ENCODE measurements at regions not wholly inside any gene's neighbourhood (a gene's known extent, or its start where the extent isn't known, plus 50 kb on each side); places are given as distances from the start of the nearest gene placed in this dataset.

DNA sequence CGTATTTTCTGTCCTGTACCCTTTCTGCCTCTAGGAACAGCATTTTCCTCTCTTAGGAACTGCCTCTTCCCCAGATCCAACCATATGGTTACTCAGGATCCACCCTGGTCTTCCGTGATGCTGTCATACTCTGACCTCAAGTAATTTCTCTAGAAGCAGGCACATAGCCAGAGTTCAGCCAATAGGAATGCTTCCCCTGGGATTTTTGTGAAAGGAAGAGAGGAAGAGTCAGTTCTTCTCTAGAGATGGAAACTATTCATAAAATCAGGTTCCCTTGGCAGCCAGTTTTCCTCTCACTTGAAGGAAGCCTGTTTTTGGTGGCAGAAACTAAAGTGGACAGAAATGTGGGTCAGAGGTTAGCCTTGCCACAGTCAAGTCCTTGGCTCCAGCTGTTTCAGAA, 400.1 kb upstream of the PCSK5 start:
- TF ChIP-seq, protein P1, sequence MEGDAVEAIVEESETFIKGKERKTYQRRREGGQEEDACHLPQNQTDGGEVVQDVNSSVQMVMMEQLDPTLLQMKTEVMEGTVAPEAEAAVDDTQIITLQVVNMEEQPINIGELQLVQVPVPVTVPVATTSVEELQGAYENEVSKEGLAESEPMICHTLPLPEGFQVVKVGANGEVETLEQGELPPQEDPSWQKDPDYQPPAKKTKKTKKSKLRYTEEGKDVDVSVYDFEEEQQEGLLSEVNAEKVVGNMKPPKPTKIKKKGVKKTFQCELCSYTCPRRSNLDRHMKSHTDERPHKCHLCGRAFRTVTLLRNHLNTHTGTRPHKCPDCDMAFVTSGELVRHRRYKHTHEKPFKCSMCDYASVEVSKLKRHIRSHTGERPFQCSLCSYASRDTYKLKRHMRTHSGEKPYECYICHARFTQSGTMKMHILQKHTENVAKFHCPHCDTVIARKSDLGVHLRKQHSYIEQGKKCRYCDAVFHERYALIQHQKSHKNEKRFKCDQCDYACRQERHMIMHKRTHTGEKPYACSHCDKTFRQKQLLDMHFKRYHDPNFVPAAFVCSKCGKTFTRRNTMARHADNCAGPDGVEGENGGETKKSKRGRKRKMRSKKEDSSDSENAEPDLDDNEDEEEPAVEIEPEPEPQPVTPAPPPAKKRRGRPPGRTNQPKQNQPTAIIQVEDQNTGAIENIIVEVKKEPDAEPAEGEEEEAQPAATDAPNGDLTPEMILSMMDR (IDR thresholded peaks at IDR 0.05) = no peak
- no peak for TF ChIP-seq EZH2 (IDR thresholded peaks at IDR 0.05; ENCODE audit: borderline replicate concordance, insufficient read depth, low read depth, low read length, poor library complexity, severe bottlenecking)

Data from B cell (primary cell).